ENCODE measurements at regions not wholly inside any gene's neighbourhood (a gene's known extent, or its start where the extent isn't known, plus 50 kb on each side); places are given as distances from the start of the nearest gene placed in this dataset.

- no peak overlapping the region for H3K27ac ChIP-seq (ENCODE audit: low read depth in 1 of 2, low read length in 2 of 2)
- intact Hi-C loops (cut with DNase I, micrococcal nuclease) = no loop called here
- H3K27me3 Mint-ChIP-seq = no peaks in the 10 kb centered on the region
- H3K9me3 Mint-ChIP-seq = peaks cover 1% of the 10 kb centered on the region
- H3K36me3 Mint-ChIP-seq (ENCODE audit: low read depth) = no peaks in the 10 kb centered on the region
- no peak for TF ChIP-seq CTCF (IDR thresholded peaks at IDR 0.05)
- no peak overlapping the region for H3K4me3 ChIP-seq (ENCODE audit: low read length)
- ChIA-PET POLR2A (no interaction called here), CTCF (no interaction called here)
- H3K9me3 ChIP-seq (ENCODE audit: control insufficient read depth in 1 of 2, insufficient read depth in 1 of 2, low read length in 2 of 2) = no peaks in the 10 kb centered on the region
- H3K4me1 Mint-ChIP-seq (ENCODE audit: low read depth) = no peaks in the 10 kb centered on the region
- H3K36me3 ChIP-seq (ENCODE audit: insufficient read depth, low read length) = no peaks in the 10 kb centered on the region
- no peak for DNase-seq
- H3K4me3 Mint-ChIP-seq = no peak overlapping the region
- no peak for ATAC-seq (ENCODE audit: poor library complexity)
- no peaks in the 10 kb centered on the region for H3K27me3 ChIP-seq (ENCODE audit: control insufficient read depth in 1 of 2, insufficient read depth in 2 of 2, low read length in 2 of 2)
- H3K27ac Mint-ChIP-seq = no peak overlapping the region
- no peaks in the 10 kb centered on the region for H3K4me1 ChIP-seq (ENCODE audit: insufficient read depth, low read length)
These were observed 52.2 kb downstream of the FAT3 start for GRCh38 chr11:92276773-92277172.

GRCh38 chr11:92277871-92278270 is 53.3 kb downstream of the FAT3 start:
- Mint-ChIP-seq H3K4me3 (no peak overlapping the region), H3K9me3 (peaks cover 1% of the 10 kb centered on the region), H3K36me3 (ENCODE audit: low read depth) (no peaks in the 10 kb centered on the region), H3K4me1 (ENCODE audit: low read depth) (no peaks in the 10 kb centered on the region), H3K27ac (no peak overlapping the region), H3K27me3 (no peaks in the 10 kb centered on the region)
- no peaks in the 10 kb centered on the region for H3K4me1 ChIP-seq (ENCODE audit: insufficient read depth, low read length)
- H3K4me3 ChIP-seq (ENCODE audit: low read length) = no peak overlapping the region
- no peaks in the 10 kb centered on the region for H3K27me3 ChIP-seq (ENCODE audit: control insufficient read depth in 1 of 2, insufficient read depth in 2 of 2, low read length in 2 of 2)
- no peak for DNase-seq
- intact Hi-C loops (cut with DNase I, micrococcal nuclease) = no loop called here
- H3K36me3 ChIP-seq (ENCODE audit: insufficient read depth, low read length) = no peaks in the 10 kb centered on the region
- H3K27ac ChIP-seq (ENCODE audit: low read depth in 1 of 2, low read length in 2 of 2) = no peak overlapping the region
- H3K9me3 ChIP-seq (ENCODE audit: control insufficient read depth in 1 of 2, insufficient read depth in 1 of 2, low read length in 2 of 2) = no peaks in the 10 kb centered on the region
- ATAC-seq (ENCODE audit: poor library complexity) = no peak
- TF ChIP-seq CTCF (IDR thresholded peaks at IDR 0.05) = no peak
- ChIA-PET CTCF (no interaction called here), POLR2A (no interaction called here)

- H3K4me1 ChIP-seq (ENCODE audit: insufficient read depth, low read length) = no peaks in the 10 kb centered on the region
- no peak for TF ChIP-seq CTCF (IDR thresholded peaks at IDR 0.05)
- ATAC-seq (ENCODE audit: poor library complexity) = no peak
- intact Hi-C loops (cut with DNase I, micrococcal nuclease) = no loop called here
- ChIA-PET CTCF (no interaction called here), POLR2A (no interaction called here)
- H3K27me3 Mint-ChIP-seq = no peaks in the 10 kb centered on the region
- no peaks in the 10 kb centered on the region for H3K27me3 ChIP-seq (ENCODE audit: control insufficient read depth in 1 of 2, insufficient read depth in 2 of 2, low read length in 2 of 2)
- DNase-seq = no peak
- no peaks in the 10 kb centered on the region for H3K36me3 Mint-ChIP-seq (ENCODE audit: low read depth)
- no peak overlapping the region for H3K4me3 Mint-ChIP-seq
- H3K4me3 ChIP-seq (ENCODE audit: low read length) = no peak overlapping the region
- H3K9me3 ChIP-seq (ENCODE audit: control insufficient read depth in 1 of 2, insufficient read depth in 1 of 2, low read length in 2 of 2) = no peaks in the 10 kb centered on the region
- no peaks in the 10 kb centered on the region for H3K36me3 ChIP-seq (ENCODE audit: insufficient read depth, low read length)
- no peak overlapping the region for H3K27ac ChIP-seq (ENCODE audit: low read depth in 1 of 2, low read length in 2 of 2)
- peaks cover 1% of the 10 kb centered on the region for H3K9me3 Mint-ChIP-seq
- H3K27ac Mint-ChIP-seq = no peak overlapping the region
- H3K4me1 Mint-ChIP-seq (ENCODE audit: low read depth) = no peaks in the 10 kb centered on the region
These were observed 54.3 kb downstream of the FAT3 start for GRCh38 chr11:92278791-92279433.
